GM21381 (cell line): ENCODE measurements at regions not wholly inside any gene's neighbourhood (a gene's known extent, or its start where the extent isn't known, plus 50 kb on each side); places are given as distances from the start of the nearest gene placed in this dataset.

ENCODE experiments used
- ATAC-seq: cut with Tn5 transposase; IDR thresholded peaks from one replicate; pipeline ENCODE4 v1.9.1; 2021; ENCODE audit warnings: mild to moderate bottlenecking, moderate library complexity; ENCODE audit not compliant: unreplicated experiment

GRCh38 chr12:25009496-25010092 is 60.7 kb upstream of the BCAT1 start:
- ATAC-seq = no peak

GRCh38 chr12:25005376-25005775 is 56.5 kb upstream of the BCAT1 start:
- peak; percentile 53 for ATAC-seq

- no peak for ATAC-seq
These were observed 55.5 kb upstream of the BCAT1 start for GRCh38 chr12:25004447-25004846.

GRCh38 chr12:25001311-25001710 is 52.4 kb upstream of the BCAT1 start:
- no peak for ATAC-seq
